ENCODE measurements at regions not wholly inside any gene's neighbourhood (a gene's known extent, or its start where the extent isn't known, plus 50 kb on each side); places are given as distances from the start of the nearest gene placed in this dataset.

GRCh38 chr20:19808498-19808897 is 50.4 kb downstream of the RIN2 start:
- TF ChIP-seq CTCF (IDR thresholded peaks at IDR 0.05; ENCODE audit: borderline replicate concordance, extremely low read depth, low read length, poor library complexity, severe bottlenecking) = no peak
- TF ChIP-seq EZH2 (IDR thresholded peaks at IDR 0.05; ENCODE audit: borderline replicate concordance, low read depth, low read length, severe bottlenecking) = no peak

Measured in DND-41 (cell line).